Fibroblast of lung (primary cell): ENCODE measurements at regions not wholly inside any gene's neighbourhood (a gene's known extent, or its start where the extent isn't known, plus 50 kb on each side); places are given as distances from the start of the nearest gene placed in this dataset.

ENCODE experiments used
- DNase-seq, 2 donors: peaks; one replicate each; pipeline versions ENCODE4 v3.0.0 to v3.0.0-alpha.2; 2010; ENCODE audit warnings: low read depth in 2 of 2
- H2AFZ ChIP-seq: 2 replicates; pipeline ENCODE4 v1.5.1; 2012; ENCODE audit warnings: low read length, control low read depth, inconsistent platforms
- H3K27ac ChIP-seq: 2 replicates; pipeline ENCODE4 v1.5.1; 2011; ENCODE audit warnings: low read length, control low read depth; ENCODE audit not compliant: insufficient read depth
- H3K27me3 ChIP-seq: 2 replicates; pipeline ENCODE4 v1.5.1; 2011; ENCODE audit warnings: mild to moderate bottlenecking, low read length; ENCODE audit not compliant: control insufficient read depth, insufficient read depth
- H3K36me3 ChIP-seq: 2 replicates; pipeline ENCODE4 v1.5.1; 2011; ENCODE audit warnings: low read length; ENCODE audit not compliant: control insufficient read depth, insufficient read depth
- H3K4me1 ChIP-seq: 2 replicates; pipeline ENCODE4 v1.5.1; 2011; ENCODE audit warnings: low read length; ENCODE audit not compliant: control insufficient read depth, insufficient read depth; ENCODE audit errors: extremely low read depth
- H3K4me2 ChIP-seq: 2 replicates; pipeline ENCODE4 v1.5.1; 2011; ENCODE audit warnings: low read length, control low read depth; ENCODE audit not compliant: insufficient read depth; ENCODE audit errors: extremely low read depth
- H3K4me3 ChIP-seq, 4 experiments: fragments of 200-600 bp in 1 of 4; sonication (generic) in 1 of 4; replicated peaks in 1 of 4; 2 replicates each; pipeline ENCODE4 v1.5.1; 2011 to 2016; ENCODE audit warnings: low read length in 4 of 4, low read depth in 3 of 4, mild to moderate bottlenecking in 3 of 4, control low read depth in 2 of 4, inconsistent platforms in 1 of 4, mixed read lengths in 1 of 4; ENCODE audit not compliant: insufficient read depth in 1 of 4; ENCODE audit errors: control extremely low read depth in 1 of 4
- H3K79me2 ChIP-seq: 2 replicates; pipeline ENCODE4 v1.5.1; 2012; ENCODE audit warnings: mild to moderate bottlenecking, low read length, inconsistent platforms; ENCODE audit not compliant: control insufficient read depth, insufficient read depth
- H3K9ac ChIP-seq: 2 replicates; pipeline ENCODE4 v1.5.1; 2011; ENCODE audit warnings: mild to moderate bottlenecking, low read length, control low read depth; ENCODE audit not compliant: insufficient read depth
- H3K9me3 ChIP-seq: 2 replicates; pipeline ENCODE4 v1.5.1; 2012; ENCODE audit warnings: low read depth, low read length; ENCODE audit not compliant: control insufficient read depth, insufficient read depth
- H4K20me1 ChIP-seq: 2 replicates; pipeline ENCODE4 v1.5.1; 2011; ENCODE audit warnings: low read length; ENCODE audit not compliant: control insufficient read depth, insufficient read depth; ENCODE audit errors: extremely low read depth
- EZH2 ChIP-seq: IDR thresholded peaks from 2 replicates; pipeline ENCODE4 v1.5.1; 2012; ENCODE audit warnings: low read length, control low read depth, mild to moderate bottlenecking; ENCODE audit errors: missing control alignments
- TF ChIP-seq, protein P1 (sequence below), 2 donors: IDR thresholded peaks in 1 of 2; conservative IDR thresholded peaks in 1 of 2; 1 replicate in 1 of 2; 2 replicates in 1 of 2; pipeline ENCODE4 v1.5.1; 2011 to 2012; ENCODE audit warnings: low read length in 2 of 2, control low read depth in 1 of 2, inconsistent platforms in 1 of 2, low read depth in 1 of 2, mild to moderate bottlenecking in 1 of 2

- Histone ChIP-seq H3K4me2 (no peak overlapping the region), H3K79me2 (no peaks in the 10 kb centered on the region), H3K36me3 (no peaks in the 10 kb centered on the region), H3K27me3 (no peaks in the 10 kb centered on the region), H3K4me3 (no peak overlapping the region), H3K9ac (no peak overlapping the region), H3K27ac (no peak overlapping the region), H3K9me3 (no peaks in the 10 kb centered on the region), H3K4me1 (no peaks in the 10 kb centered on the region), H4K20me1 (no peaks in the 10 kb centered on the region), H2AFZ (no peak overlapping the region)
- peak in 1 of 2 donors; percentile 29 for DNase-seq
- TF ChIP-seq, protein P1, sequence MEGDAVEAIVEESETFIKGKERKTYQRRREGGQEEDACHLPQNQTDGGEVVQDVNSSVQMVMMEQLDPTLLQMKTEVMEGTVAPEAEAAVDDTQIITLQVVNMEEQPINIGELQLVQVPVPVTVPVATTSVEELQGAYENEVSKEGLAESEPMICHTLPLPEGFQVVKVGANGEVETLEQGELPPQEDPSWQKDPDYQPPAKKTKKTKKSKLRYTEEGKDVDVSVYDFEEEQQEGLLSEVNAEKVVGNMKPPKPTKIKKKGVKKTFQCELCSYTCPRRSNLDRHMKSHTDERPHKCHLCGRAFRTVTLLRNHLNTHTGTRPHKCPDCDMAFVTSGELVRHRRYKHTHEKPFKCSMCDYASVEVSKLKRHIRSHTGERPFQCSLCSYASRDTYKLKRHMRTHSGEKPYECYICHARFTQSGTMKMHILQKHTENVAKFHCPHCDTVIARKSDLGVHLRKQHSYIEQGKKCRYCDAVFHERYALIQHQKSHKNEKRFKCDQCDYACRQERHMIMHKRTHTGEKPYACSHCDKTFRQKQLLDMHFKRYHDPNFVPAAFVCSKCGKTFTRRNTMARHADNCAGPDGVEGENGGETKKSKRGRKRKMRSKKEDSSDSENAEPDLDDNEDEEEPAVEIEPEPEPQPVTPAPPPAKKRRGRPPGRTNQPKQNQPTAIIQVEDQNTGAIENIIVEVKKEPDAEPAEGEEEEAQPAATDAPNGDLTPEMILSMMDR (conservative IDR thresholded peaks at IDR 0.05 in 1 of 2, IDR thresholded peaks at IDR 0.05 in 1 of 2; ENCODE audit: low read depth in 1 of 2, low read length in 2 of 2) = no peak
- TF ChIP-seq EZH2 = no peak
Measured at GRCh38 chr10:92755725-92756124, 66.0 kb downstream of the HHEX start.

GRCh38 chr10:92756201-92757065 is 66.7 kb downstream of the HHEX start:
- H3K79me2 ChIP-seq = no peaks in the 10 kb centered on the region
- H3K27me3 ChIP-seq = no peaks in the 10 kb centered on the region
- no peak overlapping the region for H3K4me2 ChIP-seq
- no peaks in the 10 kb centered on the region for H4K20me1 ChIP-seq
- H2AFZ ChIP-seq = no peak overlapping the region
- TF ChIP-seq EZH2 = no peak
- TF ChIP-seq, protein P1 (conservative IDR thresholded peaks at IDR 0.05 in 1 of 2, IDR thresholded peaks at IDR 0.05 in 1 of 2; ENCODE audit: low read depth in 1 of 2, low read length in 2 of 2) = no peak
- DNase-seq = peak in 1 of 2 donors; percentile 10
- no peaks in the 10 kb centered on the region for H3K36me3 ChIP-seq
- H3K4me3 ChIP-seq = no peak overlapping the region
- H3K4me1 ChIP-seq = no peaks in the 10 kb centered on the region
- H3K9me3 ChIP-seq = no peaks in the 10 kb centered on the region
- no peak overlapping the region for H3K27ac ChIP-seq
- H3K9ac ChIP-seq = no peak overlapping the region

DNA sequence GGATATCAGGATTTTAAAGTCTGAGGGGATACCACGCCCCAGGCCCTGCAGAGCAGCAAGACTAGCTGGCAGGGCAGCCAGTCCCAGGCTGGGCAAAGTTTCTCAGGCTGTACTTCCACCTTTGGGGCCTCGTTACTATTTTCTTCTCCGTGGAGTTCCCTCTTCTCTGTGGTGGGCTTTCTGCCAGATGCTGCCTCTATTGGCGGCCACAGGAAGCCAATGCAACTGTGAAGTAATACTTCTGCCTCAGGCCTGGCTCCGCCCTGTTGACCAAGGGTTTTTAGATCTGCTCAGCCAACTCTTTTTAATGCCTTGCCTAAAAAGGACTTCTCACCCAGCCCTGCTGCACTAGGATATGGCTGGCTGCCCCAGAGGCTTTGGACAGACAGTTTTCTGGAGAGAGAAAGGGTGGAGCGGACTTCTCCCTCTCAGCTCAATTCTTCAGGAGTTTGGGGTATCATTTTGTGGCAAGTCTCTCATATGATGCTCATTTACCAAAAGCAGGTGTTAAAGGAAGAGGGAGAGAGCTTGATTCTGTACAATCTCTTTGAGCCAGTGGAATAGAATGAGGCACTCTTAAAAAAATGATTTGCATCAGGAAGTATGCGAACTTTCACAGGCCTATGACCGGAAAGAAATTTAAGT is 67.4 kb downstream of the HHEX start:
- Histone ChIP-seq H3K4me3 (no peak overlapping the region), H3K36me3 (no peaks in the 10 kb centered on the region), H3K27ac (no peak overlapping the region), H3K27me3 (no peaks in the 10 kb centered on the region), H3K9ac (no peak overlapping the region), H4K20me1 (no peaks in the 10 kb centered on the region), H3K9me3 (no peaks in the 10 kb centered on the region), H2AFZ (peak overlapping the region; percentile 22), H3K79me2 (no peaks in the 10 kb centered on the region), H3K4me2 (peak overlapping the region; percentile 25), H3K4me1 (no peaks in the 10 kb centered on the region)
- no peak for TF ChIP-seq EZH2
- TF ChIP-seq, protein P1 (conservative IDR thresholded peaks at IDR 0.05 in 1 of 2, IDR thresholded peaks at IDR 0.05 in 1 of 2; ENCODE audit: low read depth in 1 of 2, low read length in 2 of 2) = peak; percentile 17 to 35
- peak; percentile 82 to 95 for DNase-seq
